HL-60 (cell line): ENCODE measurements at regions not wholly inside any gene's neighbourhood (a gene's known extent, or its start where the extent isn't known, plus 50 kb on each side); places are given as distances from the start of the nearest gene placed in this dataset.

ENCODE experiments used
- DNase-seq, 2 experiments: peaks; one replicate each; pipeline ENCODE4 v3.0.0-alpha.2; 2010 to 2020; ENCODE audit warnings: low read depth in 1 of 2, low spot score in 1 of 2
- H3K27ac ChIP-seq: fragments of 250-450 bp; sonication (Bioruptor Pico); replicated peaks from 2 replicates; pipeline ENCODE4 v1.5.1; 2020; ENCODE audit warnings: mild to moderate bottlenecking, moderate library complexity
- H3K27me3 ChIP-seq: fragments of 250-450 bp; sonication (Bioruptor Pico); 2 replicates; pipeline ENCODE4 v1.5.1; 2021; ENCODE audit warnings: mild to moderate bottlenecking, moderate library complexity; ENCODE audit not compliant: insufficient read depth, poor library complexity, severe bottlenecking
- H3K4me3 ChIP-seq: replicated peaks from 2 replicates; pipeline ENCODE4 v1.5.1; 2011; ENCODE audit warnings: mild to moderate bottlenecking, control low read depth, low read length; ENCODE audit not compliant: insufficient read depth
- CTCF ChIP-seq: IDR thresholded peaks from one replicate; pipeline ENCODE4 v1.5.1; 2011; ENCODE audit warnings: low read length, control low read depth, inconsistent platforms; ENCODE audit not compliant: insufficient read depth
- GABPA ChIP-seq: IDR thresholded peaks from 2 replicates; pipeline ENCODE4 v1.6.1; 2012; ENCODE audit warnings: low read depth
- POLR2AphosphoS5 ChIP-seq: IDR thresholded peaks from 2 replicates; pipeline ENCODE4 v1.6.1; 2012; ENCODE audit warnings: low read depth
- SPI1 ChIP-seq: IDR thresholded peaks from 2 replicates; pipeline ENCODE4 v1.6.1; 2012; ENCODE audit warnings: low read depth, mild to moderate bottlenecking, borderline replicate concordance
- TF ChIP-seq, protein P1 (sequence below): IDR thresholded peaks from 2 replicates; pipeline ENCODE4 v1.6.1; 2012; ENCODE audit warnings: low read depth; ENCODE audit not compliant: insufficient replicate concordance

- Histone ChIP-seq H3K4me3 (no peak overlapping the region), H3K27ac (no peak overlapping the region), H3K27me3 (peaks cover 3% of the 10 kb centered on the region)
- TF ChIP-seq, protein P1, sequence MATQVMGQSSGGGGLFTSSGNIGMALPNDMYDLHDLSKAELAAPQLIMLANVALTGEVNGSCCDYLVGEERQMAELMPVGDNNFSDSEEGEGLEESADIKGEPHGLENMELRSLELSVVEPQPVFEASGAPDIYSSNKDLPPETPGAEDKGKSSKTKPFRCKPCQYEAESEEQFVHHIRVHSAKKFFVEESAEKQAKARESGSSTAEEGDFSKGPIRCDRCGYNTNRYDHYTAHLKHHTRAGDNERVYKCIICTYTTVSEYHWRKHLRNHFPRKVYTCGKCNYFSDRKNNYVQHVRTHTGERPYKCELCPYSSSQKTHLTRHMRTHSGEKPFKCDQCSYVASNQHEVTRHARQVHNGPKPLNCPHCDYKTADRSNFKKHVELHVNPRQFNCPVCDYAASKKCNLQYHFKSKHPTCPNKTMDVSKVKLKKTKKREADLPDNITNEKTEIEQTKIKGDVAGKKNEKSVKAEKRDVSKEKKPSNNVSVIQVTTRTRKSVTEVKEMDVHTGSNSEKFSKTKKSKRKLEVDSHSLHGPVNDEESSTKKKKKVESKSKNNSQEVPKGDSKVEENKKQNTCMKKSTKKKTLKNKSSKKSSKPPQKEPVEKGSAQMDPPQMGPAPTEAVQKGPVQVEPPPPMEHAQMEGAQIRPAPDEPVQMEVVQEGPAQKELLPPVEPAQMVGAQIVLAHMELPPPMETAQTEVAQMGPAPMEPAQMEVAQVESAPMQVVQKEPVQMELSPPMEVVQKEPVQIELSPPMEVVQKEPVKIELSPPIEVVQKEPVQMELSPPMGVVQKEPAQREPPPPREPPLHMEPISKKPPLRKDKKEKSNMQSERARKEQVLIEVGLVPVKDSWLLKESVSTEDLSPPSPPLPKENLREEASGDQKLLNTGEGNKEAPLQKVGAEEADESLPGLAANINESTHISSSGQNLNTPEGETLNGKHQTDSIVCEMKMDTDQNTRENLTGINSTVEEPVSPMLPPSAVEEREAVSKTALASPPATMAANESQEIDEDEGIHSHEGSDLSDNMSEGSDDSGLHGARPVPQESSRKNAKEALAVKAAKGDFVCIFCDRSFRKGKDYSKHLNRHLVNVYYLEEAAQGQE, result no peak
- TF ChIP-seq POLR2AphosphoS5 (no peak), CTCF (no peak), SPI1 (no peak), GABPA (no peak)
- DNase-seq, result no peak
Measured at GRCh38 chr15:61752001-61752400, 308.2 kb downstream of the VPS13C start.

DNA sequence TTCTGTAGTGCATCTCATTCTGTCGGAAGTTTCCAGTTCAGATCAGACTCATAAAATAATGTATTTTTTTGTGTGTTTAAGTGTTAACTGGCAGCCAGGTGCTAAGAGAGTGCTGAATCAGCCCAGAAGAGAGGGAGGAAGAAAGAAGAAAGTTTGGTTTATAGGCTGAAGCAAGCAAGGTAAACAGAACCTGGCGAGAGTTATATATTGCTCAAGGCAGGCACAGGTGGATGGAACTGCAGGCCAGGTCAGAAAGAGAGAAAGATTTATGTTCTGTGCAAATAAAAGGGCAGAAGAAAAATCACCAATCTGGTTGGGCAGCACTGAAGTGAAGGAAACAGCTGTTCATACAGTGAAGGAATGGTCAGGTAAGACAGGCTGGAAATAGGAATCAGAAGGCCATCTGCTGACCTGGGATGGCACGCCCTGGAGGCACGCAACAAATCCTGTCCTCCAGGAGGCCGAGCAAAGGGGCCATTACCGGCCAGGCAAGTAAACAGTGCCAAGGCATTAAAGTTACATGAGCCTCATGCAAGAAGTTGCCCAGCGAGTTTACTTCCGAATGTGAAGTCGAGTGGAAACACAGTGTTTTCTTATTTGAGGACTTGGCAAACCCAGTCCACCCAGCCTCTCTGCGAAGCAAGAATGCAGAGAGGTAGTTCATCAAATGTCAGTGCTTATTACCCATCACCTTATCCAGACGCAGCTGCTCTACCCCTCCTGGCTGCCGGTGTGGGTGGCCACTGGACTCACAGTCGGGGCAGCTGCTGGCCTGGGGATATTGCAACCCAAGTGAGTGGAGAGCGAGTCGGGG is 309.8 kb downstream of the VPS13C start:
- no peak overlapping the region for H3K27ac ChIP-seq
- no peak overlapping the region for H3K4me3 ChIP-seq
- H3K27me3 ChIP-seq, result peaks cover 3% of the 10 kb centered on the region
- DNase-seq, result no peak
- TF ChIP-seq, protein P1, result no peak
- TF ChIP-seq POLR2AphosphoS5, result no peak
- no peak for TF ChIP-seq SPI1
- no peak for TF ChIP-seq GABPA
- no peak for TF ChIP-seq CTCF

GRCh38 chr15:61749169-61749568 is 311.1 kb downstream of the VPS13C start:
- H3K27me3 ChIP-seq, result no peaks in the 10 kb centered on the region
- H3K27ac ChIP-seq, result no peak overlapping the region
- H3K4me3 ChIP-seq, result no peak overlapping the region
- DNase-seq, result no peak
- TF ChIP-seq POLR2AphosphoS5, result no peak
- no peak for TF ChIP-seq CTCF
- no peak for TF ChIP-seq GABPA
- TF ChIP-seq, protein P1, result no peak
- TF ChIP-seq SPI1, result no peak
